Astrocyte (in vitro differentiated cells and primary cell): ENCODE measurements at regions not wholly inside any gene's neighbourhood (a gene's known extent, or its start where the extent isn't known, plus 50 kb on each side); places are given as distances from the start of the nearest gene placed in this dataset.

Experiments used
- EZH2 ChIP-seq: IDR thresholded peaks from 2 replicates; pipeline ENCODE4 v1.6.1; 2012; ENCODE audit warnings: mild to moderate bottlenecking, low read length, inconsistent platforms; ENCODE audit not compliant: insufficient read depth
- TF ChIP-seq, protein P1 (sequence below): IDR thresholded peaks from 2 replicates; pipeline ENCODE4 v1.5.1; 2011; ENCODE audit warnings: low read depth, mild to moderate bottlenecking, inconsistent platforms, low read length, moderate library complexity; ENCODE audit not compliant: insufficient read depth

DNA sequence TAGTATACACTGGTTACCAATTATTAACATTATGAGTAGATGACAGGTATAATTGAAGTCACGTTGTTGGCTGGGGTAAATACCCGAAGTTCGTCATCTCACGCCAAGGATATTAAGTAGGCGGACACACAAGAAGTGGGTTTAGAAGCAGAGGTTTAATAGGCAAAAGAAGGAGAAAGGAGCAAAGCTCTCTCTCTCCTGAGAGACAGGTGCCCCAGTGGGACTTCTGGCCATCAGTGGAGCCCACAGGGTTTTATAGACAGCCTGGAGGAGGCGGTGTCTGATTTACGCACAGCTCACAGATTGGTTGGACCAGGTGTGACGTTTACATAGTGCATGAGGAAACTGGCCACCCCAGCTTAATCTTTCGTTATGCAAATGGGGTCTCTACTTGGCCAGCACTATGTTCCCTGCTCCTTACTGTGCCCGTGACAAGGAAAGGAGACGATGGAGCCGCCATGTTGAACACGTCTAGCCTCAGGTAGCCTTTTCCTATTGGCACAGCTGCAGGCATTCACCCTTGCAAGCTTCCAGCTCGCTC lies 128.8 kb upstream of the KYNU start:
- TF ChIP-seq, protein P1, sequence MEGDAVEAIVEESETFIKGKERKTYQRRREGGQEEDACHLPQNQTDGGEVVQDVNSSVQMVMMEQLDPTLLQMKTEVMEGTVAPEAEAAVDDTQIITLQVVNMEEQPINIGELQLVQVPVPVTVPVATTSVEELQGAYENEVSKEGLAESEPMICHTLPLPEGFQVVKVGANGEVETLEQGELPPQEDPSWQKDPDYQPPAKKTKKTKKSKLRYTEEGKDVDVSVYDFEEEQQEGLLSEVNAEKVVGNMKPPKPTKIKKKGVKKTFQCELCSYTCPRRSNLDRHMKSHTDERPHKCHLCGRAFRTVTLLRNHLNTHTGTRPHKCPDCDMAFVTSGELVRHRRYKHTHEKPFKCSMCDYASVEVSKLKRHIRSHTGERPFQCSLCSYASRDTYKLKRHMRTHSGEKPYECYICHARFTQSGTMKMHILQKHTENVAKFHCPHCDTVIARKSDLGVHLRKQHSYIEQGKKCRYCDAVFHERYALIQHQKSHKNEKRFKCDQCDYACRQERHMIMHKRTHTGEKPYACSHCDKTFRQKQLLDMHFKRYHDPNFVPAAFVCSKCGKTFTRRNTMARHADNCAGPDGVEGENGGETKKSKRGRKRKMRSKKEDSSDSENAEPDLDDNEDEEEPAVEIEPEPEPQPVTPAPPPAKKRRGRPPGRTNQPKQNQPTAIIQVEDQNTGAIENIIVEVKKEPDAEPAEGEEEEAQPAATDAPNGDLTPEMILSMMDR, result no peak
- TF ChIP-seq EZH2, result no peak
